HG03095 (cell line): ENCODE measurements at regions not wholly inside any gene's neighbourhood (a gene's known extent, or its start where the extent isn't known, plus 50 kb on each side); places are given as distances from the start of the nearest gene placed in this dataset.
"Not testable (repeated sequence)": the region's sequence is repeated elsewhere in the genome, so short reads cannot be mapped to it uniquely, and the experiment has no call there.

Experiments used
- ATAC-seq: cut with Tn5 transposase; IDR thresholded peaks from one replicate; pipeline ENCODE4 v1.9.1; 2021; ENCODE audit warnings: moderate library complexity; ENCODE audit not compliant: unreplicated experiment

- ATAC-seq = no peak
These were observed 2277.7 kb upstream of the AGA start for GRCh38 chr4:179719766-179720450.

- not testable (repeated sequence) for ATAC-seq
These were observed 2284.3 kb upstream of the AGA start for GRCh38 chr4:179726491-179726890.

- ATAC-seq = no peak
These were observed 2286.1 kb upstream of the AGA start for GRCh38 chr4:179728305-179728704.

GRCh38 chr4:179736820-179737219 is 2294.6 kb upstream of the AGA start:
- ATAC-seq = not testable (repeated sequence)

GRCh38 chr4:179738822-179739221 is 2296.6 kb upstream of the AGA start:
- ATAC-seq = no peak

GRCh38 chr4:179747218-179747910 is 2305.1 kb upstream of the AGA start:
- ATAC-seq = no peak

GRCh38 chr4:179748837-179749236 is 2306.6 kb upstream of the AGA start:
- no peak for ATAC-seq

GRCh38 chr4:179750374-179750773 is 2308.1 kb upstream of the AGA start:
- ATAC-seq = no peak

GRCh38 chr4:179751669-179752068 is 2309.4 kb upstream of the AGA start:
- no peak for ATAC-seq

- no peak for ATAC-seq
These were observed 2313.1 kb upstream of the AGA start for GRCh38 chr4:179755322-179755721.

- ATAC-seq = no peak
These were observed 2315.4 kb upstream of the AGA start for GRCh38 chr4:179757641-179758040.

- no peak for ATAC-seq
These were observed 2320.6 kb upstream of the AGA start for GRCh38 chr4:179762840-179763239.

GRCh38 chr4:179766938-179767337 is 2324.7 kb upstream of the AGA start:
- no peak for ATAC-seq

GRCh38 chr4:179768996-179769395 is 2326.8 kb upstream of the AGA start:
- no peak for ATAC-seq

- no peak for ATAC-seq
These were observed 2355.5 kb upstream of the AGA start for GRCh38 chr4:179797738-179798137.

GRCh38 chr4:179803857-179804256 is 2361.6 kb upstream of the AGA start:
- no peak for ATAC-seq

- ATAC-seq = no peak
These were observed 2362.2 kb upstream of the AGA start for GRCh38 chr4:179804440-179804839.

- no peak for ATAC-seq
These were observed 2375.1 kb upstream of the AGA start for GRCh38 chr4:179817317-179817716.

- ATAC-seq = no peak
These were observed 2381.1 kb upstream of the AGA start for GRCh38 chr4:179823342-179823741.

GRCh38 chr4:179831274-179831673 is 2389.0 kb upstream of the AGA start:
- no peak for ATAC-seq

GRCh38 chr4:179836179-179837075 is 2394.2 kb upstream of the AGA start:
- ATAC-seq = no peak

GRCh38 chr4:179843370-179843769 is 2399.8 kb upstream of the TENM3 start:
- ATAC-seq = no peak
